ENCODE measurements at regions not wholly inside any gene's neighbourhood (a gene's known extent, or its start where the extent isn't known, plus 50 kb on each side); places are given as distances from the start of the nearest gene placed in this dataset.

GRCh38 chr1:87450615-87451209 lies 122.0 kb downstream of the LMO4 start:
- no peak for TF ChIP-seq CTCF (IDR thresholded peaks at IDR 0.05)
- no peak for TF ChIP-seq EP300 (IDR thresholded peaks at IDR 0.05)
- no peak for TF ChIP-seq POLR2A (IDR thresholded peaks at IDR 0.05)
- no peak for TF ChIP-seq POLR2AphosphoS5 (IDR thresholded peaks at IDR 0.05)

Measured in suprapubic skin (tissue), 4 donors.